Kidney epithelial cell (primary cell): ENCODE measurements at regions not wholly inside any gene's neighbourhood (a gene's known extent, or its start where the extent isn't known, plus 50 kb on each side); places are given as distances from the start of the nearest gene placed in this dataset.

ENCODE experiments used
- DNase-seq: peaks from one replicate; pipeline ENCODE4 v3.0.0-alpha.2; 2010; ENCODE audit warnings: low read depth
- H3K27me3 ChIP-seq: 2 replicates; pipeline ENCODE4 v1.6.0; 2011; ENCODE audit warnings: low read length; ENCODE audit not compliant: control insufficient read depth, insufficient read depth
- H3K36me3 ChIP-seq: 2 replicates; pipeline ENCODE4 v1.5.1; 2011; ENCODE audit warnings: low read length; ENCODE audit not compliant: control insufficient read depth, insufficient read depth
- H3K4me3 ChIP-seq: 2 replicates; pipeline ENCODE4 v1.5.1; 2011; ENCODE audit warnings: low read depth, mild to moderate bottlenecking, control low read depth, low read length
- CTCF ChIP-seq: IDR thresholded peaks from 2 replicates; pipeline ENCODE4 v1.5.1; 2011; ENCODE audit warnings: mild to moderate bottlenecking, moderate library complexity, low read length, control low read depth, inconsistent platforms; ENCODE audit not compliant: insufficient read depth, poor library complexity, severe bottlenecking

GRCh38 chr4:17197070-17197469 is 298.6 kb upstream of the LDB2 start:
- no peaks in the 10 kb centered on the region for H3K36me3 ChIP-seq
- DNase-seq: no peak
- TF ChIP-seq CTCF: no peak
- no peak overlapping the region for H3K4me3 ChIP-seq
- H3K27me3 ChIP-seq: no peaks in the 10 kb centered on the region

GRCh38 chr4:17195461-17196275 is 297.2 kb upstream of the LDB2 start:
- H3K4me3 ChIP-seq: no peak overlapping the region
- H3K27me3 ChIP-seq: no peaks in the 10 kb centered on the region
- no peaks in the 10 kb centered on the region for H3K36me3 ChIP-seq
- no peak for TF ChIP-seq CTCF
- DNase-seq: no peak

- Histone ChIP-seq H3K36me3 (no peaks in the 10 kb centered on the region), H3K27me3 (no peaks in the 10 kb centered on the region), H3K4me3 (no peak overlapping the region)
- no peak for DNase-seq
- no peak for TF ChIP-seq CTCF
Measured at GRCh38 chr4:17194586-17194985, 296.1 kb upstream of the LDB2 start.

- no peak for DNase-seq
- no peak overlapping the region for H3K4me3 ChIP-seq
- H3K36me3 ChIP-seq: no peaks in the 10 kb centered on the region
- no peak for TF ChIP-seq CTCF
- H3K27me3 ChIP-seq: no peaks in the 10 kb centered on the region
Measured at GRCh38 chr4:17189759-17190158, 291.3 kb upstream of the LDB2 start.

- TF ChIP-seq CTCF: no peak
- DNase-seq: no peak
- no peaks in the 10 kb centered on the region for H3K36me3 ChIP-seq
- no peaks in the 10 kb centered on the region for H3K27me3 ChIP-seq
- no peak overlapping the region for H3K4me3 ChIP-seq
Measured at GRCh38 chr4:17189401-17189720, 290.9 kb upstream of the LDB2 start.
